ENCODE measurements at regions not wholly inside any gene's neighbourhood (a gene's known extent, or its start where the extent isn't known, plus 50 kb on each side); places are given as distances from the start of the nearest gene placed in this dataset.

DNA sequence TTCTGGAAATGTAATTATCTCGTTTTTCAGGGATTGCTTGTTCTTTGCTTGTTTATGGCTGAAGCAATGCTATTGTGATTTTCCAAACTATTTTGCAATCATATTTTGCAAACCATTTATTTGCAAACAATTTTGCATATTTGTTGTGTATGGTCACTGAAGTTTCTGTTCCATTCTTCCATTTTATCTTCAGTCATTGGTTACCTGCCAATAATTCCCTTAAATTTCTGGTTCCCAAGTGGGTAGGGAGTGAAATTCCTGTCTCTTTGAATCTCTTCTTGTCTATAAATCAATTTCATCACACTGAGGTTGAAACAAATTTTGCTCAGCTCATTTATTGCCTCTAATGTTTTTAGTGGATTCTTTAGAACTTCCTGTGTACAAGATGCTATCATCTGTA lies 401.7 kb upstream of the VWC2 start:
- Histone ChIP-seq H3K4me1 (ENCODE audit: insufficient read depth, low read length) (no peaks in the 10 kb centered on the region), H3K9me3 (ENCODE audit: insufficient read depth, low read depth, low read length) (no peaks in the 10 kb centered on the region), H3K27ac (ENCODE audit: low read depth, low read length) (no peak overlapping the region), H3K9ac (ENCODE audit: low read length) (no peak overlapping the region), H3K4me2 (ENCODE audit: low read length) (no peak overlapping the region), H3K4me3 (ENCODE audit: insufficient read depth, low read depth, low read length) (no peak overlapping the region), H3K27me3 (ENCODE audit: insufficient read depth, low read length) (no peaks in the 10 kb centered on the region), H3K36me3 (ENCODE audit: insufficient read depth, low read length) (no peaks in the 10 kb centered on the region), H4K20me1 (ENCODE audit: insufficient read depth, low read length) (no peaks in the 10 kb centered on the region), H3K79me2 (ENCODE audit: insufficient read depth, low read length) (no peaks in the 10 kb centered on the region), H2AFZ (ENCODE audit: low read depth, low read length) (no peak overlapping the region)
- H3K9me3 Mint-ChIP-seq (ENCODE audit: unreplicated experiment): no peaks in the 10 kb centered on the region
- H3K27ac Mint-ChIP-seq (ENCODE audit: unreplicated experiment): no peak overlapping the region
- no peak for TF ChIP-seq EZH2 (IDR thresholded peaks at IDR 0.05; ENCODE audit: insufficient read depth, low read length)
- TF ChIP-seq, protein P1, sequence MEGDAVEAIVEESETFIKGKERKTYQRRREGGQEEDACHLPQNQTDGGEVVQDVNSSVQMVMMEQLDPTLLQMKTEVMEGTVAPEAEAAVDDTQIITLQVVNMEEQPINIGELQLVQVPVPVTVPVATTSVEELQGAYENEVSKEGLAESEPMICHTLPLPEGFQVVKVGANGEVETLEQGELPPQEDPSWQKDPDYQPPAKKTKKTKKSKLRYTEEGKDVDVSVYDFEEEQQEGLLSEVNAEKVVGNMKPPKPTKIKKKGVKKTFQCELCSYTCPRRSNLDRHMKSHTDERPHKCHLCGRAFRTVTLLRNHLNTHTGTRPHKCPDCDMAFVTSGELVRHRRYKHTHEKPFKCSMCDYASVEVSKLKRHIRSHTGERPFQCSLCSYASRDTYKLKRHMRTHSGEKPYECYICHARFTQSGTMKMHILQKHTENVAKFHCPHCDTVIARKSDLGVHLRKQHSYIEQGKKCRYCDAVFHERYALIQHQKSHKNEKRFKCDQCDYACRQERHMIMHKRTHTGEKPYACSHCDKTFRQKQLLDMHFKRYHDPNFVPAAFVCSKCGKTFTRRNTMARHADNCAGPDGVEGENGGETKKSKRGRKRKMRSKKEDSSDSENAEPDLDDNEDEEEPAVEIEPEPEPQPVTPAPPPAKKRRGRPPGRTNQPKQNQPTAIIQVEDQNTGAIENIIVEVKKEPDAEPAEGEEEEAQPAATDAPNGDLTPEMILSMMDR (IDR thresholded peaks at IDR 0.05; ENCODE audit: insufficient read depth, low read depth, low read length): no peak
- no peak for DNase-seq (ENCODE audit: low read depth)
- H3K36me3 Mint-ChIP-seq (ENCODE audit: low read depth, unreplicated experiment): no peaks in the 10 kb centered on the region
- no peak for FAIRE-seq
- H3K4me3 Mint-ChIP-seq (ENCODE audit: unreplicated experiment): no peak overlapping the region
- no peaks in the 10 kb centered on the region for H3K27me3 Mint-ChIP-seq (ENCODE audit: low read depth, unreplicated experiment)
- no peaks in the 10 kb centered on the region for H3K4me1 Mint-ChIP-seq (ENCODE audit: low read depth, unreplicated experiment)

DNA sequence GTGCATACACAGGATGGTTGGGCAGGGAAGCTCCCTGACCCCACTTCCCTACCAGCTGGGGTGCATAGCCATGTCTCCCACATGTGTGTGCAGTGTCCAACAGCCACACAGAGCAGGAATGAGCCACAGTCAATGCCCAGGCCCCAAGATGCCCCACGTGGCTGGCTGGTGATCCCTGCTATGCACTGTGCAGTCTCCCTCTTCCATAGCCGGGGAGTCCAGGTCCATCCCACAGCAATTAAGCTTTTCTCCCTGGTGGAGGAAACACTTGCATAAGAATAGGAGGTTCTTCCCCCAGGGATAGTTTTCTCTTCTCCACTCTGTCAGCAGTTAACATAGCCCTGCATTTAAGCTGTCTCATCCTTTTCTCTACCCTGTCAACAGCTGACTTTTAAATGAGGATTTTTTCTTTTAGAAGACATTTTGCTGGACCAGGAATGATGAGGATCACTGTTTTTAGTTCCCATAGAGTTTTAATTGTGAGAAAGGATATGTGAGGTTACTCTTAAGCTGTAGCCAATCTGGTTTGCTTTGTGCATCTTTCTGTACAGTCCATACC lies 396.5 kb upstream of the VWC2 start:
- H2AFZ ChIP-seq (ENCODE audit: low read depth, low read length): no peak overlapping the region
- FAIRE-seq: no peak
- no peaks in the 10 kb centered on the region for H4K20me1 ChIP-seq (ENCODE audit: insufficient read depth, low read length)
- H3K36me3 ChIP-seq (ENCODE audit: insufficient read depth, low read length): no peaks in the 10 kb centered on the region
- no peak overlapping the region for H3K4me2 ChIP-seq (ENCODE audit: low read length)
- no peak for DNase-seq (ENCODE audit: low read depth)
- Mint-ChIP-seq H3K9me3 (ENCODE audit: unreplicated experiment) (peaks cover 5% of the 10 kb centered on the region), H3K4me3 (ENCODE audit: unreplicated experiment) (no peak overlapping the region), H3K4me1 (ENCODE audit: low read depth, unreplicated experiment) (no peaks in the 10 kb centered on the region), H3K27me3 (ENCODE audit: low read depth, unreplicated experiment) (no peaks in the 10 kb centered on the region), H3K27ac (ENCODE audit: unreplicated experiment) (no peak overlapping the region), H3K36me3 (ENCODE audit: low read depth, unreplicated experiment) (no peaks in the 10 kb centered on the region)
- H3K27me3 ChIP-seq (ENCODE audit: insufficient read depth, low read length): no peaks in the 10 kb centered on the region
- H3K4me1 ChIP-seq (ENCODE audit: insufficient read depth, low read length): no peaks in the 10 kb centered on the region
- no peak overlapping the region for H3K27ac ChIP-seq (ENCODE audit: low read depth, low read length)
- no peak overlapping the region for H3K4me3 ChIP-seq (ENCODE audit: insufficient read depth, low read depth, low read length)
- TF ChIP-seq EZH2 (IDR thresholded peaks at IDR 0.05; ENCODE audit: insufficient read depth, low read length): no peak
- TF ChIP-seq, protein P1 (IDR thresholded peaks at IDR 0.05; ENCODE audit: insufficient read depth, low read depth, low read length): no peak
- no peaks in the 10 kb centered on the region for H3K79me2 ChIP-seq (ENCODE audit: insufficient read depth, low read length)
- no peak overlapping the region for H3K9ac ChIP-seq (ENCODE audit: low read length)
- peaks cover 2% of the 10 kb centered on the region for H3K9me3 ChIP-seq (ENCODE audit: insufficient read depth, low read depth, low read length)

DNA sequence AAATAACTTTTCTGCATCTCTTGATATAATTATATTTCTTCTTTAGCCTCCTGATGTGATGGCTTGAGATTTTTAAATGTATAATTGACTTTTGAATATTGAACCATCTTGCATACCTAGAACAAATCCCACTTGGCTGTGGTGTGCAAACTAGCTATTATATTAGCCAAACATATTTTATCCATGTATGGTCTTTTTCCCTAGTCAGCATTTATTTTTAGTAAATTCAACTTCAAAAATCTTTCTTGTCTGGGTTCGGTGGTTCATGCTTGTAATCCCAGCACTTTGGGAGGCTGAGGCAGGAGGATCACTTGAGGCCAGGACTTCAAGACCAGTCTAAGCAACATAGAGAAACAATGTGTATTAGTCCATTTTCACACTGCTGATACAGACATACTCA lies 386.6 kb upstream of the VWC2 start:
- DNase-seq (ENCODE audit: low read depth) (no peak), FAIRE-seq (no peak)
- Mint-ChIP-seq H3K9me3 (ENCODE audit: unreplicated experiment) (peaks cover 4% of the 10 kb centered on the region), H3K4me1 (ENCODE audit: low read depth, unreplicated experiment) (peaks cover 4% of the 10 kb centered on the region), H3K27me3 (ENCODE audit: low read depth, unreplicated experiment) (peaks cover 2% of the 10 kb centered on the region), H3K36me3 (ENCODE audit: low read depth, unreplicated experiment) (no peaks in the 10 kb centered on the region), H3K27ac (ENCODE audit: unreplicated experiment) (no peak overlapping the region), H3K4me3 (ENCODE audit: unreplicated experiment) (no peak overlapping the region)
- H3K9ac ChIP-seq (ENCODE audit: low read length): no peak overlapping the region
- H3K36me3 ChIP-seq (ENCODE audit: insufficient read depth, low read length): no peaks in the 10 kb centered on the region
- no peaks in the 10 kb centered on the region for H4K20me1 ChIP-seq (ENCODE audit: insufficient read depth, low read length)
- H3K4me3 ChIP-seq (ENCODE audit: insufficient read depth, low read depth, low read length): no peak overlapping the region
- no peaks in the 10 kb centered on the region for H3K79me2 ChIP-seq (ENCODE audit: insufficient read depth, low read length)
- H2AFZ ChIP-seq (ENCODE audit: low read depth, low read length): no peak overlapping the region
- H3K9me3 ChIP-seq (ENCODE audit: insufficient read depth, low read depth, low read length): no peaks in the 10 kb centered on the region
- no peaks in the 10 kb centered on the region for H3K27me3 ChIP-seq (ENCODE audit: insufficient read depth, low read length)
- H3K27ac ChIP-seq (ENCODE audit: low read depth, low read length): no peak overlapping the region
- no peak overlapping the region for H3K4me2 ChIP-seq (ENCODE audit: low read length)
- no peaks in the 10 kb centered on the region for H3K4me1 ChIP-seq (ENCODE audit: insufficient read depth, low read length)
- TF ChIP-seq EZH2 (IDR thresholded peaks at IDR 0.05; ENCODE audit: insufficient read depth, low read length): no peak
- TF ChIP-seq, protein P1 (IDR thresholded peaks at IDR 0.05; ENCODE audit: insufficient read depth, low read depth, low read length): no peak

All from astrocyte (in vitro differentiated cells and primary cell).